GM19099 (cell line): ENCODE measurements at regions not wholly inside any gene's neighbourhood (a gene's known extent, or its start where the extent isn't known, plus 50 kb on each side); places are given as distances from the start of the nearest gene placed in this dataset.

ENCODE experiments used
- POLR2A ChIP-seq: IDR thresholded peaks from 3 replicates; pipeline ENCODE4 v1.6.1; 2011; ENCODE audit warnings: low read depth; ENCODE audit not compliant: insufficient read length; ENCODE audit errors: extremely low read depth

- no peak for TF ChIP-seq POLR2A
Observed at GRCh38 chr15:69874321-69874720, 223.4 kb downstream of the TLE3 start.

DNA sequence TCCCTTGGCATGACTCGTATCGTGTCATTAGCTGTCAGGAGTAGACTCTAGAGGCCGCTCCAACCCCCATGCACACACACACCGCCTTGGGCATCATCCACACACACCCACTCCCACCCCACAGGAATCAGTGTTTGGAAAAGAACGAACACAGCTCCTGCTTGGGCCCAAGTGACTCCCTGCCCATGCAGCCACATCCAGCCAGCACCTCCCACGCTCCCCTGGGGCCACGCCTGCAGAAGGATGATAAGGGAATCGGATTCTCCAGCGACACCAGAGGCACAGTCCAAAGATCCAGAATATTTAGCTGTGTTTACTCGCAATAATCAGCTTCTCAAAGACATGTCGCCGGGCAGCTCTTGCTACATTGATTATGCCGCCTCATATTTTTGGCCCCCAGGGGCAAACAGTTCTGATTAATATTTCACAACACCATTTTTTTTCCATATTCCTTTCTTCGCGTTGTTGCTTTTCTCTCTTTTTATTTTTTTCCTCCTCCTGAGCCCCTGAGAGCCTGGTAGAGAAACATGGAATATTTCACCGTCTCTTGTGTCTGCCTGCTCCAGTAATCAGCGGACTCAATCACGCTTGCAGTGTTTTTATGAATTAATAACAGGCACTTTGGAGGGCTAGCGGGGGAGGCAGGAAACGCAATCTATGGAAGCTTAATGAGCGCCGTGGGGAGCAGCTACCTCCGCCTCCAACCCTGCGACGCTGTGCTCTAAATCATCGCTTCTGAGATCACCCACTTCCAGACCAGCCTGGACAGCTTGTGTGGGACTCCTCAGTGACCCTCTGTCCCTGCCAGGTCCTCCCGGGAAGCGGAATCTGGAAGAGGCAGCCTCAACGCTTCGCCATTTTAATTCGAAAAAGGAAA is 221.4 kb downstream of the TLE3 start:
- TF ChIP-seq POLR2A: no peak

GRCh38 chr15:69880571-69881301 is 217.0 kb downstream of the TLE3 start:
- TF ChIP-seq POLR2A: no peak

- no peak for TF ChIP-seq POLR2A
Observed at GRCh38 chr15:69881302-69881670, 216.4 kb downstream of the TLE3 start.

GRCh38 chr15:69881766-69882165 is 216.0 kb downstream of the TLE3 start:
- no peak for TF ChIP-seq POLR2A

DNA sequence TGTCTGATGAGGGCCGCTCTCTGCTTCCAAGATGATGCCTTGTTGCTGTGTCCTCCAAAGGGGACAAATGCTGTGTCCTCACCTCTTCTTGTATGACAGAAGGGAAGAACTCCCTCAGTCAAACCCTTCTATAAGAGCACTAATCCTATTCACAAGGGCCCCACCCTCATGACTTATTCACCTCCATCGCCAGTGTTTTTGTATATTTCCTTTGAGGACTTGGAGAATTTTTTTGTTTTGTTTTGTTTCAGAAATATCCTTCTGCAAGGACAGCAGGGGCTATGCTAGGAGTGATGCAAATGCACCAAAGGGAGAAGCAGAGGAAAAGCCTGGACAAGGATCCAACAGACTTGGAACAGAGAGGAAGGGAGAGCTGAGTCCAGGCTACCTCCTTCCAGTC is 214.4 kb downstream of the TLE3 start:
- TF ChIP-seq POLR2A: no peak

GRCh38 chr15:69885173-69885955 is 212.4 kb downstream of the TLE3 start:
- no peak for TF ChIP-seq POLR2A

DNA sequence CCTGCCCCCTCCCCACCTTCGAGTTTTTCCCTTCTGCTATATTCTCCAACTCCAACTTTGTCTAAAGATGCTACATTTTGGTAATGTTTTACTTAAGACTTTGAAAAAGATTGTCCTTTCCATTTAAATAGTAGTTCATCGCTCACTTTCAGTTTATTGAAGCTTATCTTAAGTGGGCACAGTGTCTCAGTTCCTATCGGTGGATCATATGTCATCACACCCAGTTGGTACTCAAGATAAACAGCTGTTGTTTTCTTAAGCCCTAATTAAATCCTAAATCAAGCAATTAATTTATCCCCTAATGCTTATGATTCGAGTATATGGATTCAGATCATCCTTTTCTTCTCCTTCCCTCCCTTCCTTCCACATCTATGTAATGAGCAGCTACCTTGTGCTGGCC is 210.7 kb downstream of the TLE3 start:
- no peak for TF ChIP-seq POLR2A

- no peak for TF ChIP-seq POLR2A
Observed at GRCh38 chr15:69887553-69887952, 210.2 kb downstream of the TLE3 start.

GRCh38 chr15:69888406-69888805 is 209.3 kb downstream of the TLE3 start:
- no peak for TF ChIP-seq POLR2A

GRCh38 chr15:69891070-69891536 is 206.6 kb downstream of the TLE3 start:
- TF ChIP-seq POLR2A: no peak

DNA sequence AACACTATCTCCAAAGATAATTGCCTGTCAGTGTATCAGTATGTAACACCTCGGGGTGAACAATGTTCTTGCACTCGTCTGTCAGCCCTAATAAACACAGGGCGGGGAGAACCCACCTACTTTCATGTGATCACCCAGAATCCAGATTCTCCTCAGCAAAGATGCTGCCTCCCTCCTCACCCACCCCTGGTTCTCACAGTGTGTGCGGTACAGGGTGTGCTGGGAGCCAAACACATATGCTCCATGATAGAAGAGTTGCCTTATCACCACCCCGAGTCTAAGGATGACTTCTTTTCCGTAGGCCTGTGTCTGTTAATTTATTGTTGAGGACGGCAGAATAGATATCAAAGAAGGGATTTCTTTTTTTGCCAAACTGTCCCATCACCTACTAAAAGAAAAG is 206.1 kb downstream of the TLE3 start:
- TF ChIP-seq POLR2A: no peak

DNA sequence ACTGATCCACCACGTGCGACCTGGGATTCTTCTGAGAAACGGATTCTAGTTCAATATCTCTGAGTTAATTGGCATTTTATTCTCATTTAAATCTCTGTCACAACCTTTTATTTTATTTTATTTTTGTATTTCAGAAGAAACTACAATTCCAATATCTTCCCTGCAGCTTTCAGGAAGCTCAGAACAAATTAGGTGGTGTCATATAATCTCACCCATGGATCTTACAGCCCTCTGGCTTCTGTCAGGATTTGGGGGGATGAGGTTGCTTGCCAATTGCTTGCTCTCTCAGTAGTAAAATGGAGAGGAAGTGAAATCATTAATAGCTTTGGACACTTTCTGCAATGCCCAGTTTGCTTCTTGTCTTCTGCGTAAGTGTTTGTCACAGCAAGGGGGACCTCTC is 205.4 kb downstream of the TLE3 start:
- TF ChIP-seq POLR2A: no peak

- no peak for TF ChIP-seq POLR2A
Observed at GRCh38 chr15:69893086-69893485, 204.6 kb downstream of the TLE3 start.

GRCh38 chr15:69893863-69894262 is 203.9 kb downstream of the TLE3 start:
- TF ChIP-seq POLR2A: no peak
